ENCODE measurements at regions not wholly inside any gene's neighbourhood (a gene's known extent, or its start where the extent isn't known, plus 50 kb on each side); places are given as distances from the start of the nearest gene placed in this dataset.
"Not testable (repeated sequence)": the region's sequence is repeated elsewhere in the genome, so short reads cannot be mapped to it uniquely, and the experiment has no call there.

DNA sequence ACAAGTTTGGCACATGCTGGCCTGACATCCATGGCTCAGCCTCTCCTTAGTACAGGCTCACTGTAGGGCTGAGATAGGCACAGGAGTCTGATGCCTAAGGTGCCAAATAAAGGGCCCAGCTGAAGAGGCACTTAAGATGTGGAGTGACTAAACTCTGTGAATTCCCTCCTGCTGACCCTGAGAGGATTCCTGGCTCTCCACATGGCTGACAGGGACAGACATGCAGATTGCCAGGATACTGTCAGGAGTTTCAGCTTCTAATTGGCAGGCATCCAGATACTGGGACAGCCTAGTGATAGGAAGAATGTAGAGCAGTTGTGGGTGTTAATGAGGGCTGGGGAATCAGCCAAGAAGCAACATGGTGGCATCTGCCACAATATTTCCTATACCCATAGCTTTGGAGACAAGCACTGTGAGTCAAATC is 558.7 kb downstream of the INSC start:
- DNase-seq (ENCODE audit: insufficient read length, low spot score) (no peak), FAIRE-seq (no peak)
- TF ChIP-seq, protein P1, sequence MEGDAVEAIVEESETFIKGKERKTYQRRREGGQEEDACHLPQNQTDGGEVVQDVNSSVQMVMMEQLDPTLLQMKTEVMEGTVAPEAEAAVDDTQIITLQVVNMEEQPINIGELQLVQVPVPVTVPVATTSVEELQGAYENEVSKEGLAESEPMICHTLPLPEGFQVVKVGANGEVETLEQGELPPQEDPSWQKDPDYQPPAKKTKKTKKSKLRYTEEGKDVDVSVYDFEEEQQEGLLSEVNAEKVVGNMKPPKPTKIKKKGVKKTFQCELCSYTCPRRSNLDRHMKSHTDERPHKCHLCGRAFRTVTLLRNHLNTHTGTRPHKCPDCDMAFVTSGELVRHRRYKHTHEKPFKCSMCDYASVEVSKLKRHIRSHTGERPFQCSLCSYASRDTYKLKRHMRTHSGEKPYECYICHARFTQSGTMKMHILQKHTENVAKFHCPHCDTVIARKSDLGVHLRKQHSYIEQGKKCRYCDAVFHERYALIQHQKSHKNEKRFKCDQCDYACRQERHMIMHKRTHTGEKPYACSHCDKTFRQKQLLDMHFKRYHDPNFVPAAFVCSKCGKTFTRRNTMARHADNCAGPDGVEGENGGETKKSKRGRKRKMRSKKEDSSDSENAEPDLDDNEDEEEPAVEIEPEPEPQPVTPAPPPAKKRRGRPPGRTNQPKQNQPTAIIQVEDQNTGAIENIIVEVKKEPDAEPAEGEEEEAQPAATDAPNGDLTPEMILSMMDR (IDR thresholded peaks at IDR 0.05; ENCODE audit: insufficient read depth, missing control alignments): no peak

DNA sequence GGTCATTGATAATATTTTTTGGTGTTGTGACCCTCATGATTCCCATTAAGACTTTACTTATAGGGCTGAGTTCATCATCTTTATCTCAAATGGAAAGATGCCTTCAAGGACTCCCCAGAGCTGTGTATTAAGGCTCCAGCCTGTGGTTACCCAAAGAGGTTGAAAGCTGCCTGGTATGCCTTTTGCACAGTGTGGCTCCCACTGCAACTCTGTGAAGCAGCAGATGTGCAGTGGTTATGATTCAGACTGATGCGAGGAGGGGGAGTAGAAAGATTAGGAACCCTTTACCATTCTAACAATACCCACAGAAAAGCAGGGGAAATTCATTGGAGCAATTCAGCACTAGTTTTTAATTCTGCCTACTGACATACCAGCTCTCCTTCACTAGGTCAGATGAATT is 560.0 kb downstream of the INSC start:
- no peak for DNase-seq (ENCODE audit: insufficient read length, low spot score)
- TF ChIP-seq, protein P1 (IDR thresholded peaks at IDR 0.05; ENCODE audit: insufficient read depth, missing control alignments): no peak
- FAIRE-seq: no peak

DNA sequence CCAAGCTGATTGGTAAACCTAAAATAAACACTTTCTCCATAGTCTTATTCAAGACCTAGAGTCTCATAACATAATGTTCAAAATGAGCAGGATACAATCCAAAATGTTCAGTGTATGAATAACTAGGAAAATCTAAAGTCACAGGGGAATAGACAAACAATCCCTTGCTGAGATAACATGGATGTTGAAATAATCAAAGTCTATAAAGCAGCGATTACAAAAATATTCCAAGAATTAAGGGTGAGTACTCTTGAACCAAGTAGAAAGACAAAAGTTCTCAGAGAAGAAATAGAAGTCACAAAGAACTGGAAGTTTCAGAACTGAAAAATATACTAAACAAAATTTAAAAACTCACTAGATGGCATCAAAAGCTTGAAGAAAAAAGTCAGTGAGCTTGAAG is 561.0 kb downstream of the INSC start:
- FAIRE-seq (no peak), DNase-seq (ENCODE audit: insufficient read length, low spot score) (no peak)
- TF ChIP-seq, protein P1 (IDR thresholded peaks at IDR 0.05; ENCODE audit: insufficient read depth, missing control alignments): no peak

DNA sequence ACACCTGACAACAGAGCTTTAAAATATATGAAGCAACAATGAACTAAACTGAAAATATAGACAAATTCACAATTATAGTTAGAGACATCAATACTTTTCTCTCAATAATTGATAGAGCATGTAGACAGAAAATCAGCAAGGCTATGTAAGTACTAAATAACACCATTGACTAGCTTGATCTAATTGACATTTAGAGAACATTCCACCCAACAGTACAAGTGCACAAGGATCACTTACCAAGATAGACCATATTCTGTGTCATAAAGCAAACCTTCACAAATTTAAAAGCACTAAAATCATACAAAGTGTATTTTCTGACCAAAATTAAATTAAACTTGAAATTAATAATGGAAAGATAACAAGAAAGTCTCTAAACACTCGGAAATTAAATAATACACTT is 562.5 kb downstream of the INSC start:
- DNase-seq (ENCODE audit: insufficient read length, low spot score) (no peak), FAIRE-seq (no peak)
- TF ChIP-seq, protein P1 (IDR thresholded peaks at IDR 0.05; ENCODE audit: insufficient read depth, missing control alignments): no peak

DNA sequence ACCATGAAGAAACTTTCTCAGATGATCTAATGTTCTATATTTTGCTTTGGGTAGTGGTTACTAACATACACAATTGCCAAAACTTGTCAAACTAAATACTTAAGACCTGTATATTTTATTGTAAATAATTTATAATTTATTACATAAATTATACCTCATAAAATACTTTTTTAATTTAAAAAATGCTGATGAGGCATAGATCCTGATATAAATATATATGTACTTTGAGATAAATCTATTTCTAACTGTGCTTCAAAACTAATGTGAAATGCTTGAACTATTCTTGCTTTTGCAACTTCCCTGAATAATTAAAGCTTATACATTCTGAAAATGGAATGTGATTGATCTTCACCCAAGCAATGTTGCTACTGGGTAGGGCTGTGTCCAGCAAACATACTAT is 568.8 kb downstream of the INSC start:
- FAIRE-seq (no peak), DNase-seq (ENCODE audit: insufficient read length, low spot score) (no peak)
- TF ChIP-seq, protein P1 (IDR thresholded peaks at IDR 0.05; ENCODE audit: insufficient read depth, missing control alignments): no peak

DNA sequence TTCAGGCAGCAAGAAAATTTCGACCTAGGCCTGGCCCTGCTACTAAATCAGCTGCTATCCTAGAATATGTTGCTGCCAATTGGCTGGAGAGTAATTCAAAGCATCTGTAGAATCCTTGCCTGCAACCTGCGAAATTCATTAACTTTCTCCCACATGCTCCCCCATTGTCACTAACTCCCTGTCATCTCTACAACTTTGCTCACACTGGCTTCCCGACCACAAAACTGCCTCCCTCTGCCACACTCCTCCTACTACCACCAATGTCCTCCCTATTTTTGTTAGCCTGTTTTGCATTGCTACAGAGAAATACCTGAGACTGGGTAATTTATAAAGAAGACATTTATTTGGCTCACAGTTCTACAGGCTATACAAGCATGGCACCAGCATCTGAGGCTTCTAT is 570.6 kb downstream of the INSC start:
- TF ChIP-seq, protein P1 (IDR thresholded peaks at IDR 0.05; ENCODE audit: insufficient read depth, missing control alignments): no peak
- DNase-seq (ENCODE audit: insufficient read length, low spot score) (no peak), FAIRE-seq (no peak)

DNA sequence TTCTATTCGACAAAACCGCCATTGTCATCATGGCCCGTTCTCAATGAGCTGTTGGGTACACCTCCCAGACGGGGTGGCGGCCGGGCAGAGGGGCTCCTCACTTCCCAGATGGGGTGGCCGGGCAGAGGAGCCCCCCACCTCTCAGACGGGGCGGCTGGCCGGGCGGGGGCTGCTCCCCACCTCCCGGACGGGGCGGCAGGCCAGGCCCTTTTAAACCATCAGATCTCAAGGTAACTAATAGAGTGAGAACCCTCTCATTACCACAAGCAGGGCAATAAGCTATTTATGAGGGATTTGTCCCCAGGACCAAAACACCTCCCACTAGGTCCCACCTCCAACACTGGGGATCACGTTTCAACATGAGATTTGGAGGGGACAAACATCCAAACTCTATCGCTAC is 571.5 kb downstream of the INSC start:
- DNase-seq (ENCODE audit: insufficient read length, low spot score); FAIRE-seq: not testable (repeated sequence)

DNA sequence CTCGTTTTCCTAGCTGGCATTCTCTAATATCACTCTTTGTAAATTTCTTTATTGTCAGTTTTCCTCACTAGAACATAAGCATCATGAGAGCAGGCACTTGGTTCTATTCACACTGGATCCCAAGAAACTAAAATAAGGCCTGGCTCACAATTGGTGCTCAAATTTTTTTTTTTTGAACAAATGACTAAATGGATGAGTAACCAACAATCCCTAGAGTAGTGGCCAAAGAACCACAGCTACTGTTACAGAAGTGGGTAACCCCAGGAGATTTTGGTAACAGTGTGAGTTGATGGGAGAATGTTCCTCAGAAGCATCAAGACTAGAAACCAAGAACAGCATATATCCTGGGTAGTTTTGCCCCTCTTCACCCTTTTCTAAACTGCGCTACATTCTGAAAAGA is 572.6 kb downstream of the INSC start:
- FAIRE-seq (no peak), DNase-seq (ENCODE audit: insufficient read length, low spot score) (no peak)
- TF ChIP-seq, protein P1 (IDR thresholded peaks at IDR 0.05; ENCODE audit: insufficient read depth, missing control alignments): no peak
